GDM1 (cell line): ENCODE measurements at regions not wholly inside any gene's neighbourhood (a gene's known extent, or its start where the extent isn't known, plus 50 kb on each side); places are given as distances from the start of the nearest gene placed in this dataset.

Source experiments
- DNase-seq: peaks from one replicate; lab custom pipeline; 2025; lab: John Stamatoyannopoulos, UW

GRCh38 chr9:19999491-20000057 lies 210.7 kb upstream of the SLC24A2 start:
- no peak for DNase-seq

- no peak for DNase-seq
These were observed 210.1 kb upstream of the SLC24A2 start for GRCh38 chr9:19998823-19999455.

GRCh38 chr9:19998153-19998552 lies 209.3 kb upstream of the SLC24A2 start:
- DNase-seq, result peak; percentile 9

GRCh38 chr9:19995619-19996018 lies 206.8 kb upstream of the SLC24A2 start:
- DNase-seq, result no peak

- no peak for DNase-seq
These were observed 205.5 kb upstream of the SLC24A2 start for GRCh38 chr9:19994296-19994695.

GRCh38 chr9:19992556-19992955 lies 203.7 kb upstream of the SLC24A2 start:
- DNase-seq, result no peak

GRCh38 chr9:19989213-19989612 lies 200.4 kb upstream of the SLC24A2 start:
- DNase-seq, result no peak

- no peak for DNase-seq
These were observed 199.4 kb upstream of the SLC24A2 start for GRCh38 chr9:19988281-19988680.

GRCh38 chr9:19985081-19985480 lies 196.2 kb upstream of the SLC24A2 start:
- no peak for DNase-seq

GRCh38 chr9:19976226-19976625 lies 187.4 kb upstream of the SLC24A2 start:
- peak; percentile 47 for DNase-seq

- no peak for DNase-seq
These were observed 186.7 kb upstream of the SLC24A2 start for GRCh38 chr9:19975499-19975898.

- DNase-seq, result no peak
These were observed 180.9 kb upstream of the SLC24A2 start for GRCh38 chr9:19969721-19970120.

GRCh38 chr9:19967888-19968459 lies 179.1 kb upstream of the SLC24A2 start:
- DNase-seq, result no peak

GRCh38 chr9:19967216-19967887 lies 178.5 kb upstream of the SLC24A2 start:
- no peak for DNase-seq

GRCh38 chr9:19965336-19965735 lies 176.5 kb upstream of the SLC24A2 start:
- no peak for DNase-seq

GRCh38 chr9:19947996-19948395 lies 159.2 kb upstream of the SLC24A2 start:
- no peak for DNase-seq

- no peak for DNase-seq
These were observed 157.7 kb upstream of the SLC24A2 start for GRCh38 chr9:19946441-19947109.

GRCh38 chr9:19941874-19942273 lies 153.0 kb upstream of the SLC24A2 start:
- no peak for DNase-seq

- no peak for DNase-seq
These were observed 152.1 kb upstream of the SLC24A2 start for GRCh38 chr9:19940811-19941535.

GRCh38 chr9:19939734-19940278 lies 151.0 kb upstream of the SLC24A2 start:
- DNase-seq, result no peak

- no peak for DNase-seq
These were observed 150.3 kb upstream of the SLC24A2 start for GRCh38 chr9:19938990-19939733.
